ENCODE measurements at regions not wholly inside any gene's neighbourhood (a gene's known extent, or its start where the extent isn't known, plus 50 kb on each side); places are given as distances from the start of the nearest gene placed in this dataset.

DNA sequence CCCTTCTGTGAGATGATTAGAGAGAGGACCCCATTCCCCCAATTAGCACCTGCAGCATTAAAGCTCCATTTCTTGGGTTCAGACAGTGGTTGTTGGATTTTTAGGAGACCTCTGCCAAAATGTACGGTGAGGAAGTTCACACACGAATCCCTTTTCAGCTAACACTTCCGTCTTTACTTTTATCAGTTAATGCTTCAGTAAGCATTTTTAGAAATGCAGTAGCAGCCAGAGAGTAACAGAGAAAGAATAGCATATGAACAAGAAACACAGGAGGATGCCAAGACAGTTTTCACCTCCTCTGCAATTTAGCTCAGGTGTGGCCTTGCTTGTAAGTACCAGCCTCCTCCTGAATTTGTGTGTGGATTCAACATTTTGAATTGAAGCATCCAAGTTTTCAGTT lies 312.9 kb downstream of the ISL1 start:
- TF ChIP-seq CHD1 (IDR thresholded peaks at IDR 0.05; ENCODE audit: low read depth, low read length): no peak
- TF ChIP-seq CEBPB (IDR thresholded peaks at IDR 0.05; ENCODE audit: low read depth, low read length): no peak
- TF ChIP-seq, protein P1, sequence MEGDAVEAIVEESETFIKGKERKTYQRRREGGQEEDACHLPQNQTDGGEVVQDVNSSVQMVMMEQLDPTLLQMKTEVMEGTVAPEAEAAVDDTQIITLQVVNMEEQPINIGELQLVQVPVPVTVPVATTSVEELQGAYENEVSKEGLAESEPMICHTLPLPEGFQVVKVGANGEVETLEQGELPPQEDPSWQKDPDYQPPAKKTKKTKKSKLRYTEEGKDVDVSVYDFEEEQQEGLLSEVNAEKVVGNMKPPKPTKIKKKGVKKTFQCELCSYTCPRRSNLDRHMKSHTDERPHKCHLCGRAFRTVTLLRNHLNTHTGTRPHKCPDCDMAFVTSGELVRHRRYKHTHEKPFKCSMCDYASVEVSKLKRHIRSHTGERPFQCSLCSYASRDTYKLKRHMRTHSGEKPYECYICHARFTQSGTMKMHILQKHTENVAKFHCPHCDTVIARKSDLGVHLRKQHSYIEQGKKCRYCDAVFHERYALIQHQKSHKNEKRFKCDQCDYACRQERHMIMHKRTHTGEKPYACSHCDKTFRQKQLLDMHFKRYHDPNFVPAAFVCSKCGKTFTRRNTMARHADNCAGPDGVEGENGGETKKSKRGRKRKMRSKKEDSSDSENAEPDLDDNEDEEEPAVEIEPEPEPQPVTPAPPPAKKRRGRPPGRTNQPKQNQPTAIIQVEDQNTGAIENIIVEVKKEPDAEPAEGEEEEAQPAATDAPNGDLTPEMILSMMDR (conservative IDR thresholded peaks at IDR 0.05; ENCODE audit: low read depth, low read length): no peak
- no peak for TF ChIP-seq NFE2L2 (IDR thresholded peaks at IDR 0.05; ENCODE audit: low read depth, low read length)
- no peak for TF ChIP-seq RAD21 (IDR thresholded peaks at IDR 0.05; ENCODE audit: low read length)
- TF ChIP-seq POLR2A (IDR thresholded peaks at IDR 0.05; ENCODE audit: low read depth, low read length): no peak
- TF ChIP-seq, protein P2, sequence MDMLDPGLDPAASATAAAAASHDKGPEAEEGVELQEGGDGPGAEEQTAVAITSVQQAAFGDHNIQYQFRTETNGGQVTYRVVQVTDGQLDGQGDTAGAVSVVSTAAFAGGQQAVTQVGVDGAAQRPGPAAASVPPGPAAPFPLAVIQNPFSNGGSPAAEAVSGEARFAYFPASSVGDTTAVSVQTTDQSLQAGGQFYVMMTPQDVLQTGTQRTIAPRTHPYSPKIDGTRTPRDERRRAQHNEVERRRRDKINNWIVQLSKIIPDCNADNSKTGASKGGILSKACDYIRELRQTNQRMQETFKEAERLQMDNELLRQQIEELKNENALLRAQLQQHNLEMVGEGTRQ (IDR thresholded peaks at IDR 0.05; ENCODE audit: low read depth, low read length): no peak
- TF ChIP-seq MXI1 (IDR thresholded peaks at IDR 0.05; ENCODE audit: borderline replicate concordance, low read depth, low read length): no peak
- no peak for TF ChIP-seq RCOR1 (IDR thresholded peaks at IDR 0.05; ENCODE audit: insufficient replicate concordance, low read length)
- TF ChIP-seq, protein P3, sequence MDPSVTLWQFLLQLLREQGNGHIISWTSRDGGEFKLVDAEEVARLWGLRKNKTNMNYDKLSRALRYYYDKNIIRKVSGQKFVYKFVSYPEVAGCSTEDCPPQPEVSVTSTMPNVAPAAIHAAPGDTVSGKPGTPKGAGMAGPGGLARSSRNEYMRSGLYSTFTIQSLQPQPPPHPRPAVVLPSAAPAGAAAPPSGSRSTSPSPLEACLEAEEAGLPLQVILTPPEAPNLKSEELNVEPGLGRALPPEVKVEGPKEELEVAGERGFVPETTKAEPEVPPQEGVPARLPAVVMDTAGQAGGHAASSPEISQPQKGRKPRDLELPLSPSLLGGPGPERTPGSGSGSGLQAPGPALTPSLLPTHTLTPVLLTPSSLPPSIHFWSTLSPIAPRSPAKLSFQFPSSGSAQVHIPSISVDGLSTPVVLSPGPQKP (IDR thresholded peaks at IDR 0.05; ENCODE audit: borderline replicate concordance, low read depth, low read length): no peak
- TF ChIP-seq MAFK (IDR thresholded peaks at IDR 0.05; ENCODE audit: low read depth, low read length): peak; percentile 67
- no peak for TF ChIP-seq SMC3 (IDR thresholded peaks at IDR 0.05; ENCODE audit: low read depth, low read length)
